GM21390 (cell line): ENCODE measurements at regions not wholly inside any gene's neighbourhood (a gene's known extent, or its start where the extent isn't known, plus 50 kb on each side); places are given as distances from the start of the nearest gene placed in this dataset.

ENCODE experiments used
- ATAC-seq: cut with Tn5 transposase; IDR thresholded peaks from one replicate; pipeline ENCODE4 v1.9.1; 2021; ENCODE audit not compliant: unreplicated experiment

DNA sequence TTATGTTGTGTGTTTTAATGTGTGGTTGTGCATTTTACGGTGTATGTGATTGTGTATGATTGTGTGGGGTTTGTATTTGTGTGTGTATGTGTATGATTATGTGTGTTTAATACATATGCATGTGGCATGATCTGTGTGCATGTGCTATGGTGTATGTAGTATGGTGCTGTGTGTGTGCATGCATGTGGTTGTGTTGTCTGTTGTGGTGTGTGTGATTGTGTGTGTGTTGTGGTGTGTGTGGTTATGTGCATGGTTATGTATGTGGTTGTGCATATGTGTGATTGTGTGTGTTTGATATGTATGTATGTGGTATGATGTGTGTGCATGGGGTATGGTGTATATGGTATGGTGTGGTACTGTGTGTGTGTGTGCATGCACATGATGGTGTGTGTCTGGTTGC lies 148.1 kb upstream of the AGAP1 start:
- no peak for ATAC-seq

- ATAC-seq: no peak
These were observed 146.2 kb upstream of the AGAP1 start for GRCh38 chr2:235347691-235348090.

DNA sequence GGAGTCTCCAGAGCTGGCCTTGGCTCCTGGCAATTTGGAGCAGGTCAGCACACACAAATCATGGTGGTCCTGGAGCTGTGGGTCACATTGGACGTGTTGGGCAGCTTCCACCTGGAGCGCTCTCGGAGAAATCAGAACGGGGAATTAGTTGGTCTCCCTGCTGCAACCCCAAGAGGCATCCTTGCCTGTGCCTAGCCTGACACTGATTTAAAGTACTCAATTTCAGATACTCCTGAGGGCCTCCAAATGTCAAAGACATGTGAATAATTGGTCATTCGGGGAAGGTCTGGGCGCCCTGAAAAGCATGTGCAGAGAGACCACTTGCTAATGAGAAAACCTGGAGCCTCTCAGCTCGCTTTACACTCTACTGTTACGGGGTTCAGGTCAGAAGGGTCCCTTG lies 145.5 kb upstream of the AGAP1 start:
- ATAC-seq: no peak

DNA sequence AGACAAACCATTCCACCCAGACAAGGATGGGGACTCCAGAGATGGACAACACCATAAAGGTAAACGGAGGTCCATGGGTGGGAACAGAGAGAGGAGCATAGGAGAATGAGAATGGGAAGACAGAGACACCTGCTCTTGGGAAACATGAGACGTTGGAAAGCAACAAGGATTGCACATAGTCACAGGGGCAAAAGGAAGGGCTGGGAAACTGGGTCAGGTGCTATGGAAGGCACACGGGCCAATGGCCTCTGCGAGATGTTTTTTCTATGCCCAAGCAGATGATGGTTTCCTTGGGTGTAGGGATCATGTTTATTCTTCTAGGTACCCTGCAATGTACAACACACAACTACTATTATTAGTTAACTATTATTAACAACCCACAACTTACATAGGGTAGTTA lies 143.6 kb upstream of the AGAP1 start:
- ATAC-seq: no peak

- no peak for ATAC-seq
These were observed 141.3 kb upstream of the AGAP1 start for GRCh38 chr2:235352541-235352940.

DNA sequence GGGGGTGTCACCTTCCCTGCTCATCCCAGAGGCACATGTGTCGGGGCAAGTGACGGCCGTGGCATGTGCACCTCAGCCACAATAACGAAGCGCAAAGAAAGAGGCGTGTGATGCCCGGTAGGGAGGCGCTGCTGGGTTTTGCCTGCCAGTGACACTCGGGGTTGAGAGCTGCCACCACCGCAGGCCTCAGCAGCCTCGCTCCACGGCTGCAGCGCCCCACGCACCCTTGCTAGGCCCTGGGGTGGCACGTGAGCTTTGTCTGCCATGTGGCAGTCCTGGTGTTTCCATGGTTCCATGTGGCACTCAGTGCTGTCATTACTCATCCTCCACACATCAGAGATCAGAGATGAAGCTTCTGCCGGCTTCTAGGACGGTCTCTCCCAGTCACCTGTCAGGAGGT lies 136.0 kb upstream of the AGAP1 start:
- no peak for ATAC-seq

GRCh38 chr2:235358981-235359471 lies 134.8 kb upstream of the AGAP1 start:
- ATAC-seq: no peak

GRCh38 chr2:235360446-235360845 lies 133.4 kb upstream of the AGAP1 start:
- ATAC-seq: no peak

- no peak for ATAC-seq
These were observed 128.1 kb upstream of the AGAP1 start for GRCh38 chr2:235365743-235366142.

DNA sequence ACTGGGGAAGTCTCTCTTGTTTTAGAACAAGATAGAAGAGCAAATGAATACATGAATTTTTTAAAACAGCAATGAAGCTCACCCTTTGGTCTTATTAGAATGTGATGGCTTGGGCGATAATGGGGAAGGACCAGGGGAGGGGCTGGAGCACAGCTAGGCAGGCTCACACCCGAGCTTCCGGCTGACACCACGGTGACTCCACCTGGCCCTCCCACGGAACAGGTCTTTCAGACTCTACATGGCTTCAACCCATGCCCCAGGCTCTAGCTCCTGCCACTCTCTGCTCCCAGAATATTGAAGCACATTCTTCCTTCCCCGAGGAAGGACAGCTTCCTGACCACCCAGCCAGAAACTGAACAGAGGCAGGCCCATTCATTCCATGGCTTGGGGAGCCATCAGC lies 127.5 kb upstream of the AGAP1 start:
- no peak for ATAC-seq

GRCh38 chr2:235366807-235367206 lies 127.0 kb upstream of the AGAP1 start:
- no peak for ATAC-seq

GRCh38 chr2:235371018-235371417 lies 122.8 kb upstream of the AGAP1 start:
- no peak for ATAC-seq

DNA sequence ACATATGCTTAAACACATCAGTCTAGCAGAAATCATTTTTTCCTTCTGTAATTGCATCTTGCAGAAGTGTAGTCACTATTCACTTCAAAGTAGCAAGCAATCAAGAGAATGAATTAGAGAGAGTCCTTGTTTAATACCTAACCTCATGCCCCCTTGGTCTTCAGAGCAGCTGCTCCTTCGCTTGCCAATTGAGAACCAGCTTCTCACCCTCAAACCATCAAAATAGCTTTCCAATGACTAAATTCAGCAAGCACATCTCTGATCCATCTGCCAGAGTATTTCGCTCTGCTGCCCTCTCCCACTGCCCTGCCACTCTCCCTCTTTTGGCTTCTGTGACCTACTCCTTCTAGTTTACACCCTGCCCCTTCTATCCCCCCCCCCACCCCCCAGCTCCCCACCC lies 120.7 kb upstream of the AGAP1 start:
- no peak for ATAC-seq

DNA sequence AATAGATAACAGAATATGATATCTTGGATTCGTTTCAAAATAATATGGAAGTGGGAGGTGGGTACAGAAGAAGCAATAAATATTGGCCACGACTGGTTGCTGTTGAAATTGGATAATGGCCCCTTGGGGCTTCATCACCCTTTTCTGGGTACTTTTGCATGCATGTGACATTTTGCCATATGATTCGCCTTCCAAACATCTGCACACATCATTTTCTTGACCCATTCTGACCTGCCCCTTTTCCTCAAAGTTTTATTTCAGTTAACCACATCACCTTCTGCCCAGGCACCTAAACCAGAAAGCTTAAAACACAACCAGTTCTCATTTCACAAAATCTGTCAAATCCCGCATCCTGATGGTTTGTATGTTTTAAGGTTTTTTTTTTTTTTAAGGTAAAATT lies 116.7 kb upstream of the AGAP1 start:
- no peak for ATAC-seq

DNA sequence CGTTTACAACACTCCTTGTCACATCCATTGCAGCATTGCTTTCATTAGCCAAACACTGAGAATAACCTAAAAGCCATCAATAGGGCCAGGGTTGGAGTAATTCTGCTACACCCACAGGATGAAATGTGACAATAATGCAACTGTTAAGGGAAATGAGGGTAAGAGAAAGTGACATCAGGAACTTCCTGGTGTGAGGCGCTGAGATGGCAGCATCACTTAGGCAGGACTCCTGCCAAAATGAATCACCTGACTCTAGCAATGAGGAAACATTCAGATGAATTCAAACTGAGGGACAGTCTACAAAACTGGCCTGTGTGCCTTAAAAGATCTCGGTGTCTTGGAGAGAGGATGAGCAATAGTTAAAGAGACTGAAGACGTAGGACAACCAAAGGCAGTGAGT lies 115.6 kb upstream of the AGAP1 start:
- ATAC-seq: no peak

GRCh38 chr2:235378944-235379343 lies 114.9 kb upstream of the AGAP1 start:
- ATAC-seq: no peak

DNA sequence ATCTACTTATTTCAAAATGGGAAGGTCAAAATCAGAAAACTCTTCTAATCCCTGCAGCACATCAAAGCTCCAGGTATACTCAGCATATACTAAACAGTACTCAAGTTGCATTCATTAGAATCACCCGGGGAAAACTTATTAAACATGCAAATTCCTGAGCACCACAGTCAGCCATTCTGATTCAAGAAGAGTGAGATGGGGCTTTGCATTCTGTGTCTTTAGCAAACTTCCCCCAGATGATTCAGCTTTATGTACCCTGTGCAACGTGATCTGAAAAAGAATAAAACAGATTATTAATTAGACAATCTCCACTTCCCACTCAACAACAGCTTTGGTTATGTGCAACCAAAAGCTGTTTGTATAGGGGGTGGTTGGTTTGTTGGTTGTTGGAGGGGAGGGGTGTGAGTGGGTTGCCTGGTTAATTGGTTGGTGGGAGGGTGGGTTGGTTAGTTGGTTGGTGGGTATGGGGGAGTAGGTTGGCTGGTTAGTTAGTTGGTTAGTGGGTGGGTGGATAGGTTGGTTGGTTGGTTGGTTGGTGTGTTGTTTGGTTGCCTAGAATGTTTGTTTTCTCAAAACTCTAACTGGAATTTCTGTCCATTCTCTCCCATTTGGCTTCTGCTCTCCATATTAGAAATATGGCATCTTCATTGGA lies 112.5 kb upstream of the AGAP1 start:
- no peak for ATAC-seq

DNA sequence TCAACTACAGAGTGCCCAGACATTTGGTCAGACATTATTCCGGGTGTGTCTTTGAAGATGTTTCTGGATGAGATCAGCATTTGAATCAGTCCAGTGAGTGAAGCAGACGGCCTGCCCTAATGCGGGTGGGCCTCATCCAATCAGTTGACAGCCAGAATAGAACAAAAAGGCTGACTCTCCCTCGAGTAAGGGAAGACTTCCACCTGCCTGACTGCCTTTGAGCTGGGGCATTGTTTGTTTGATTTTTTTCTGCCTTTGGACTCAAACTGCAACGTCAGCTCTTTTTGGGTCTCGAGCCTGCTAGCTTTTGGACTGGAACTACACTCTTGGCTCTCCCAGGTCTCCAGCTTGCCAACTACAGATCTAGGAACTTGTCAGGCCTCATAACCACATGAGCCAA lies 111.7 kb upstream of the AGAP1 start:
- no peak for ATAC-seq

DNA sequence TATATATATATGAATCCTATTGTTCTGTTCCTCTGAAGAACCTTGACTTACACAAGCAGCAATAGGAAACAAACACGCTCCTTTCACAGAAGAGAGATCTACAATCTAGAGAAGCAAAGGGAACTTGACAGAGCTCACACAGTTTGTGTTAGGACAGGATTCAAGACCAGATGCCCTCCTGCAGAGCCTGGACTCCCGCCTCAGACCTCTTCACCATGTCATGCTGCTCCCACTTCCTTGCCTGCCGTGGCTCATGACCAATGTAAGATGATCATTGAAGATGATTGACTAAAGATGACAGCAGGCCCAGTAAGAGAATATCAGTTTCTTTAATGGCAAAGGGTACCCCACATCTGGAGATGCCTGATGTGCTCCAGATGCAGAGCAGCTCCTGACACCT lies 111.2 kb upstream of the AGAP1 start:
- ATAC-seq: no peak

GRCh38 chr2:235383272-235383843 lies 110.5 kb upstream of the AGAP1 start:
- no peak for ATAC-seq

GRCh38 chr2:235384624-235385023 lies 109.2 kb upstream of the AGAP1 start:
- ATAC-seq: no peak

DNA sequence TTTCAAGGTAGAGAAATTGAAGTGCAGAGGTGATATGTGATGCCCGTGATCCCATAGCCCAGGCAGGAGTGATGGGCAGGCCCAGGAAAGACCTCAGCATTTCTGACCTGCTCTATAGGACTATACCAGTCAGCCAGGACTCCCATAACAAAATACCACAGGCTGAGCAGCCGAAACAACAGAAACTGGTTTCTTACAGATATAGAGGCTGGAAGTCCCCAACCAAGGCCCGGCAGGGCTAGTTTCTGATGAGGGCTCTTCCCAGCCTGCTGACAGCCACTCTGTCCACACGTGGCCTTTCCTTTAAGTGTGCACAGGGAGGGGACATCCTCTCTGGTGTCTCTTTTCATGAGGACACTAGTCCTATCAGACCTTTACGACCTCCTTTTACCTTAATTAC lies 104.2 kb upstream of the AGAP1 start:
- ATAC-seq: no peak
